ENCODE measurements at regions not wholly inside any gene's neighbourhood (a gene's known extent, or its start where the extent isn't known, plus 50 kb on each side); places are given as distances from the start of the nearest gene placed in this dataset.

DNA sequence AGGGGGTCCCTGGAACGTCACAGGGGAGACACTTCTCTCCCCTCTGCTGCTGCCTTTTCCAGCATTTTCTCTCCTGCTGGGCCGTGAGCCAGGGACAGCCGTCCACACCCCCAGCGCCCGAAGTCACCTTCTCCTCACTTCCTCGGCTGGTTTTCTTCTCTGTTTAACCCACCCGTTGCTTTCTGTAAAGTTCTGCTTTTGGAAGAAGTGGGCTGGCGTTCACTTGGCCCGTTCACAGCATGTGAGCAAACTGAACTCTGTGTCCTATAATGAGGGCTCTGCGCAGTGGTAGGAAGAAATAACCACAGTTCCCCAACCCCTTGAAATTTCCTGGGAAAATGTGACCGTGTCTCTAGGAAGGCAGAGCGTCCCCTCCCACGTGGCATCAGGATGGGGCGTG is 187.0 kb upstream of the HDAC4 start:
- TF ChIP-seq GABPA (IDR thresholded peaks at IDR 0.05; ENCODE audit: low read depth), result no peak
- TF ChIP-seq, protein P1, sequence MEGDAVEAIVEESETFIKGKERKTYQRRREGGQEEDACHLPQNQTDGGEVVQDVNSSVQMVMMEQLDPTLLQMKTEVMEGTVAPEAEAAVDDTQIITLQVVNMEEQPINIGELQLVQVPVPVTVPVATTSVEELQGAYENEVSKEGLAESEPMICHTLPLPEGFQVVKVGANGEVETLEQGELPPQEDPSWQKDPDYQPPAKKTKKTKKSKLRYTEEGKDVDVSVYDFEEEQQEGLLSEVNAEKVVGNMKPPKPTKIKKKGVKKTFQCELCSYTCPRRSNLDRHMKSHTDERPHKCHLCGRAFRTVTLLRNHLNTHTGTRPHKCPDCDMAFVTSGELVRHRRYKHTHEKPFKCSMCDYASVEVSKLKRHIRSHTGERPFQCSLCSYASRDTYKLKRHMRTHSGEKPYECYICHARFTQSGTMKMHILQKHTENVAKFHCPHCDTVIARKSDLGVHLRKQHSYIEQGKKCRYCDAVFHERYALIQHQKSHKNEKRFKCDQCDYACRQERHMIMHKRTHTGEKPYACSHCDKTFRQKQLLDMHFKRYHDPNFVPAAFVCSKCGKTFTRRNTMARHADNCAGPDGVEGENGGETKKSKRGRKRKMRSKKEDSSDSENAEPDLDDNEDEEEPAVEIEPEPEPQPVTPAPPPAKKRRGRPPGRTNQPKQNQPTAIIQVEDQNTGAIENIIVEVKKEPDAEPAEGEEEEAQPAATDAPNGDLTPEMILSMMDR (IDR thresholded peaks at IDR 0.05; ENCODE audit: insufficient read depth, low read length), result no peak
- TF ChIP-seq POLR2AphosphoS5 (IDR thresholded peaks at IDR 0.05; ENCODE audit: low read depth), result no peak
- TF ChIP-seq SPI1 (IDR thresholded peaks at IDR 0.05; ENCODE audit: borderline replicate concordance, low read depth), result no peak
